Activated naive CD4-positive, alpha-beta T cell treated with Interleukin-2 at 50 U/mL for 16 hours (primary cell): ENCODE measurements at regions not wholly inside any gene's neighbourhood (a gene's known extent, or its start where the extent isn't known, plus 50 kb on each side); places are given as distances from the start of the nearest gene placed in this dataset.
"Not testable (repeated sequence)": the region's sequence is repeated elsewhere in the genome, so short reads cannot be mapped to it uniquely, and the experiment has no call there.

Experiments used
- DNase-seq: peaks from one replicate; pipeline ENCODE4 v3.0.0-alpha.2; 2020

GRCh38 chr9:27675354-27675753, 102.1 kb upstream of the C9orf72 start:
- no peak for DNase-seq

GRCh38 chr9:27676827-27677226, 103.5 kb upstream of the C9orf72 start:
- DNase-seq, result no peak

DNA sequence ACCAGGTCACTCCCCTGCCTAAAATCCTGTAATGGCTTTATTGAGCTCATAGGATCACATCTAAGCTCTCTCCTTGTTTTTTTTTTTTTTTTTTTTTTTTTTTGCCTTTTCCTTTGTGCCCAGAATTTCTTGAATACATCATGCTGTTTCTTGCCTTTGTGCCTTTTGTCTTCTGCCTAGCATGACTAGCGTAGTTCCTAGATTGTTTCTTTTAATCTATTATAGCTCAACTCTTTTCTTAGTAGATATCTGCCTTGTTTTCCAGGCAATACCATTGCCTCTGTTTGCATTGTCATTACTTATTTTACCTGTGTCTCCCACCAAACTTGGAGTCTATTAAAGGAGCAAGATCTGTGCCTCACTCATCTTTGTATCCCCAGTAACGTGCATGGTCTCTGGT, 106.1 kb upstream of the C9orf72 start:
- no peak for DNase-seq

DNA sequence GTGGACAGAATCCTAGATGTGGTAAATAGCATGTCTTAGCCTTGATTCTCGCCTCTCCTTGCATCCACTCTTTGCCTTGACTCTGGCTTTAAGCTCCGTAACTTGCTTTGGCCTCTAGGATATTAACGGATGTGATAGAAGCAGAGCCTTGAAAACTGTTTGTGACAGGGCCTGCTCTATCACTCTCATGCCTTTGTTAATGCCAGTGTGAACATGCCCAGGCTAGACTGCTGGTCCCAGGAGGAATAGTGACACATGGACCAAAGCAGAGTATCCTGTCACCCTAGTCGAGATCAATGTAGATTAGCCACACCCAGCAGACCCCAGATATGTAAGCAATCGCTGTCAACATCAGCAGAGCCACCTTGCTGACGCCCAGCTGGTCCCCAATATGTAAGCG, 109.9 kb upstream of the C9orf72 start:
- DNase-seq, result no peak

- DNase-seq, result no peak
These were observed 115.7 kb upstream of the C9orf72 start for GRCh38 chr9:27688954-27689353.

DNA sequence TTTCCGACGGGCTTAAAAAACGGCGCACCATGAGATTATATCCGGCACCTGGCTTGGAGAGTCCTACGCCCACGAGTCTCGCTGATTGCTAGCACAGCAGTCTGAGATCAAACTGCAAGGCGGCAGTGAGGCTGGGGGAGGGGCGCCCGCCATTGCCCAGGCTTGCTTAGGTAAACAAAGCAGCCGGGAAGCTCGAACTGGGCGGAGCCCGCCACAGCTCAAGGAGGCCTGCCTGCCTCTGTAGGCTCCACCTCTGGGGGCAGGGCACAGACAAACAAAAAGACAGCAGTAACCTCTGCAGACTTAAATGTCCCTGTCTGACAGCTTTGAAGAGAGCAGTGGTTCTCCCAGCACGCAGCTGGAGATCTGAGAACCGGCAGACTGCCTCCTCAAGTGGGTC, 117.5 kb upstream of the C9orf72 start:
- not testable (repeated sequence) for DNase-seq

DNA sequence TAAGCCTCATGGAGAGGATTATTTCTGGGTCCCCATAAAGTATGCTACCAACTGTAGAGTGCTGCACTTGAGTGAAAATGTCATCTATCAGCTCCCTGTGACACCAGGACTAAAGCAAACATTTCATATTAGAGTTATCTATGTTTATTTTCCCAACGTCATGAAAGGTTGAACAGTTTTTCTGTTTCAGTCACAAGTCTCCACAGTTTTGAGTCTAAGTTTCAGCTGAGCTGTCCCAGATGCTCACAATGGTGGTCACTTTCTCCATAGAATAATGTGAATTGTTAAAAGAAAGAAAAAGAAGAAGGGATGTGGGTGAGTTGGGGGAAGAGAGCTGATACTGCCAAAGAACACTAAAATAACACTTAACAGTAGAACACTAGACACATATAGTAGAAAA, 126.3 kb upstream of the C9orf72 start:
- DNase-seq, result no peak

GRCh38 chr9:27701016-27701415, 127.7 kb upstream of the C9orf72 start:
- no peak for DNase-seq

- no peak for DNase-seq
These were observed 128.3 kb upstream of the C9orf72 start for GRCh38 chr9:27701587-27701986.

DNA sequence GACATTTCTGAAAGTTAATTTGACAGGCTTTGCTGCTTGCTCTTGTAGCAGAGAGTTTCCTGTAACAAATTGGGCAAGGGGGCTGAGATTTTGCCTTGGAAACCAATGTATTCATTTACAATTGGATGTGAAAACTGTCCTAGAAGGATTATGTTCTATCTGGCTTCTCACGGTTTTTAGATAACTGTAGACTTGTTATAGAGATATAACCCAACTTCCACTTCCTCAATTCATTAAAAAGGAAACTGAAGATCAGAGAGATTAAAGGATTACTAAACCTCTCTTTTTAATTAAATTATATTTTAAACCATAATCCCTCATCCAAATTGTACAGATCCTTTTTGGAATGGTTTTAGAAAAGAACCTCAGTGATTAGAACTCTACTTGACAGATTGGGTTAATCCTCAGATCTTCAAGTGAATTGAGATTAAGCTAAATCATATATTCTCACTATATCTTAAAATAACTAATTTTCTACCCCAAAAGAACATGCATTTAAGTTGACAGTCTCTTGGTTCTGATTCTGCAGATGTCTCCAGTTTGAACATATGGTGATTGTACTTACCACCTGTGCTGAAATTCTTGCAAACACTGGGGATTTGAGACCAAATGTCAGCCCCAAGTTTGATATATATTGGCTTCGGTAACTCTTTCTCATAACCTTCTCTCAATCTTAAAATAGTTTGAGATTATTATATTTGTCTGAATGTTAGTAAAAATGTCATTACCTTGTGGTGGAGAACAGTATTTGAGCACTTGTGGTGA, 130.1 kb upstream of the C9orf72 start:
- DNase-seq, result no peak

GRCh38 chr9:27711241-27711640, 138.0 kb upstream of the C9orf72 start:
- no peak for DNase-seq

GRCh38 chr9:27712806-27713205, 139.5 kb upstream of the C9orf72 start:
- DNase-seq, result no peak

- no peak for DNase-seq
These were observed 141.1 kb upstream of the C9orf72 start for GRCh38 chr9:27714388-27714787.

DNA sequence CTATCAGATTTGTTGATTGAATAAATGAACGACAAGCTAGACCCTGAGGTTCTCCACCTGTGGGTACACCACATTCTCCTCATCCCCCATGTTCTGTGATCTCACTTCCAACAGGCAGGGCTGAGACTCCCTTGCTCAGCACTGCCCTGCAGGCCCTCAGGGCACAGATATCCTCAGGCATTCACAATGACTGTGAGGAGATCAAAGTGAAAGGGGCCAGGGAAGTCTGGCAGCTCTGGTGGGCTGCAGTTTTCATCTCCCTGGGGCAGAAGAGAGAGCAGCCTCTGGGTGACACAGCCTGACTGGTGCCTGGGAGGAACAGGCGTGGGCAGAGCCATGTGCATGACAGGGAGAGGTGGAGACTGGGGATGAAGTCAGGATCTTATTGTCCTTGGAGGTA, 142.4 kb upstream of the C9orf72 start:
- no peak for DNase-seq

DNA sequence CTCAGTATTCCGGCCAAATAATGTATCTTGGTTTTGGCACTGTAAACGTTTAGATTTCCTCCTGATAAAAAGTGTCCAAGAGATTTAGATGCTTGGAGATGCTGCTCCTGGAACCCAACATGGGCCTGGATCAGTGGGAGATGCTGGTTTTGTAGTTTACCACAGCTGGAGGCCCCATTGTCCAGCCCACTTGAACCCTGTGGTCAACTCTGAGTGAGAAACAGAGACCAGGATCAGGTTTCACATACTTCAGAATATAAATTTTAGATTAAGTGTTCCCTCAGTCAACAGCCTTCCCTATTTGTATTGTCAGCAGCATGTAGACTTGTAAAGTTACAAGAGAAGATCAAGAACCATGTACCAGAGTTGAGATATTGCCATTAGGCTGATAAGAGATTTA, 144.7 kb upstream of the C9orf72 start:
- no peak for DNase-seq

DNA sequence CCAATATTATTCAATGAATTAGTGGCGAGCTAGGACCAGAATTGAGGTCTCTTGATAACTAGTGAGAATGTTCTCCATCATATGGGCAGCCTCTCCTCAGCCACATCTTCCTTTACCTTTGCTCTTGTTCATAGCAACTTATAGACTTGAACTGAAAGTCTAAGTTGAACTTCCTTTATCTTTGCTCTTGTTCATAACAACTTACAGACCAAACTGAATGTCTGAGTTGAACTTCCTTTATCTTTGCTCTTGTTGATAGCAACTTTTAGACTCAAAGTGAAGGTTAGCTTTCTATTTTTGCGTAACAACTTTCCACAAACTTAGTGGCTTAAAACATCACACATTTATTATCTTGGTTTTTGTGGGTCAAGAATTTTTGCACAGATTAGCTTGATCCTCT, 146.4 kb upstream of the C9orf72 start:
- DNase-seq, result no peak

- no peak for DNase-seq
These were observed 149.6 kb upstream of the C9orf72 start for GRCh38 chr9:27722866-27723265.

DNA sequence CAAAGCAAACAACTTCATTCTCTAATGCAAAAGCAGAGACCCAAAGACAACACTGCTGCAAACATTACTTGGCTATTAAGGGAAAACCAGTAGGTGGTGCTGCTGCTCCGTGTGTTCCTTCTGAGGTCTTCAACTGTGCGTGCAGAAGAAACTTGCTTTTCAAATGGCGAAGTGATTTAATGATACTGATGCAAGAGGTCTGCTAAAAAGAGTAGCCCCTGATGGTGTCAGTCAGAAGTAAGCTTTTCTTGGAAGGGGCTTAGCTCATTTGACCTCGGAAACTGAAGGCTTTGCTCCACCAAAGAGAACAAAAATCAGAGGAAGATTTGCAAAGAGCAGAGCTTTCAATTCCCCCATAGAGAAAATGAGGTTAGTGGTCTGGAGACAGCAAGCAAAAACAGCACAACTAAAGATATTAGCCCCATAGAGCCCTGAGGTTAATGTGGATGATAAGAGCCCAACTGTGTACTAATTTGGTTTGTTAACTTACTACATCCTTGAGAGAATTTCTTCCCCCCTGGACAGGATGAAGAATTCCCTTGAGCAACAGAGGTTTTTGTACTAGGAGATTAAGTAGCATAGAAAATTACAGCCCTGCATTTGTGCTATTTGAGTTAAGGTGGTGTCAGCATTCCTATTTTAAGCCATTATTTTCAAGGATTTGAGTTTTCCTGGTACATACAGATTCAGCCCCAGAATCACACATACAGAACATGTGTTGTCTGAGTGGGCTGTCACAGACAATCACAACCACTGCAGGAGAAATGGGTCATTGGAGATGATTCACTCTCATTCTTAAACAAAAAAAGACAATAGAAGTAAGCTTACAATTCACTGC, 153.2 kb upstream of the C9orf72 start:
- peak; percentile 25 for DNase-seq

DNA sequence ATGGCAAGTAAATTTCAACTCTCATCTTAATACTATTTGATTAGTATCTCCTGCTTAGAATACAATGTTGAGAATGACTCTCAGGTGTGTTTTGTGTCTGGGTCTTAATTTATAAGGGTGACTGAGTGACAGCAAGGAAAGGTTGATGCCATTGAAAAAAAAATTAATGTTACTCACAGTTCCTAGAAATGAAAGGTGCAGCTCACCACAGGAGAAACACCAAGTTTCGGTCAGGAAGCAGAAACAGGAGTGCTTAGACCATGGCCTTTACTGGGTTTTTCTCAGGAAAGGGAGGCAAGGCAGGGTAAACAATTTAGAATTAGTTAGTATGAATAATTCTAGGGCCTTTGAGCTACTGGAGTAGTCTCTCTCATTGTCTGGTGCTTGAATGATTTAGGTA, 159.2 kb upstream of the C9orf72 start:
- no peak for DNase-seq

DNA sequence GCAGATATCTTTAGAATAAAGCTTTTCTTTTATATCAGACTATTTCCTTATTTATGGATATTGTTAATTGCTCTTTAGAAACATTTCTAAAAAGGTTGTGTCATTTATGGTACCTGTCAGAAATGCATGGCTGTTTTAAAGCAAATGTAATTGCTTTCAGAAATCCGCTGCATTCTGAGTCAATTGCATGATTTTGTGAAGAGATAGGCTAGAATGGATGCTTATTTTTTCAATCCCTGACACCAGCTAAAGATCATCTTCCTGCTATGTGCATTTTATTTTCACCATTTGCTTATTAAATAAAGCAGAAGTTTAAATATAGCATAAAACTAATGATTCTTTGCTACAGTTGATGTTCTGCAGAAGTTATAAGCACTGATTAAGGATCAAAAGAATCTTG, 170.2 kb upstream of the C9orf72 start:
- no peak for DNase-seq

DNA sequence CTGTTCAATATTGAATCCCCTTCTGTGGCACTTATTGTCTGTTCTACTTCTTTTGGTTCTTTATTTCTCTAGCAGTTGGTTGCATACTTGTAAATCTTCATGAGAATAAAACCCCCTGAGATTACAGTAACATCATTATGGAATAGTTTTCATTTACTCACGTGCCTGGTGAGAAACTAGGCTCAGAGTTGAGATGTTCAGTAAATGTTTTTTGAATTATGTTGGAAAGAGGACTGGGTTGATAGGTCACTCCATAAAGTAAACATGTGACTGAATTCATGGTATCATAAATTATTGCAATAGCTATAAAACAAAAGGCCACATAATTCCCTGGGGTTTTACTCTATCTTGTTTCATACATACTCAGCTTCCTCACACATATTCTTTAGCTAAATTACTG, 174.2 kb upstream of the C9orf72 start:
- no peak for DNase-seq

GRCh38 chr9:27749838-27750237, 176.6 kb upstream of the C9orf72 start:
- DNase-seq, result no peak

DNA sequence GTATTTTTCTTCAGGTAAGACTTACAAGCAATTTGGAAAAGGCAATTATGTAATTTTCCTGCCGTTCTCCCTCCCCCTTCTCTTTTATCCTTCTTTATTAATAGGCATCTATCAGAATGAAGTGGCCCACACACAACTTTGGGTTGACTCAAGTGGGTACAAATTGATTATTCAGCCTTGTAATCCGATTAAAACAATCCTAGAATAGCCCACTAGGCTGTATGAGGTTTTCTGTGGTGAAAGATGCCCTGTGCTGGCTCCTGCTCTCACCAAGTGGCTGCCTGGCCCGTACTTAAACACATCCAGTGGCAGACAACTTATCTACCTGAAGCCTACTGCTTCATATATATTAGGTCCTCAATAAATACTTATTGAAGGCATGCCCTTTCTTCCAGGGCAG, 177.3 kb upstream of the C9orf72 start:
- DNase-seq, result no peak

DNA sequence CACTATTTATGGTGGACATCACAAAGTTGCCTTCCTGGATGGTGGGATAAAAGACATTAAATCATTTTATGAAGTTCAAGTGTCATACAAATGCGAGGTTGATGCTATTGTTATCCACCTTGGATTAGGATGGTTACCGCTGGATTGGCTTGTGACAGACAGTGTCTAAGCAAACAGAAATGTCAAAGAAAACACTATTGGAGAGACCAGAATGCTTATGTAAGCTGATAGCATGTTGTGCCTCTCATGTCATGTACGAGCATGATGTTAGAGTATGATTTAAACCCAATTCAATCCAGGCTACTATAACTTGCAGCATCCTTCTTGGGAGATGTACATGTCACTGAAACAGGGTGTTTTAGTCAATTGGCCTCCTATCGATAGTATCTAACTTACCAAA, 178.8 kb upstream of the C9orf72 start:
- DNase-seq, result no peak

- no peak for DNase-seq
These were observed 182.6 kb upstream of the C9orf72 start for GRCh38 chr9:27755846-27756245.
